ENCODE measurements at regions not wholly inside any gene's neighbourhood (a gene's known extent, or its start where the extent isn't known, plus 50 kb on each side); places are given as distances from the start of the nearest gene placed in this dataset.

GRCh38 chr2:2694746-2695145, 363.7 kb upstream of the MYT1L start:
- DNase-seq (ENCODE audit: low read depth): no peak

GRCh38 chr2:2692599-2693389, 361.7 kb upstream of the MYT1L start:
- no peak for DNase-seq (ENCODE audit: low read depth)

GRCh38 chr2:2691419-2691818, 360.3 kb upstream of the MYT1L start:
- no peak for DNase-seq (ENCODE audit: low read depth)

GRCh38 chr2:2690985-2691384, 359.9 kb upstream of the MYT1L start:
- no peak for DNase-seq (ENCODE audit: low read depth)

- DNase-seq (ENCODE audit: low read depth): no peak
Observed at GRCh38 chr2:2689306-2689705, 358.2 kb upstream of the MYT1L start.

GRCh38 chr2:2688254-2688653, 357.2 kb upstream of the MYT1L start:
- DNase-seq (ENCODE audit: low read depth): no peak

- no peak for DNase-seq (ENCODE audit: low read depth)
Observed at GRCh38 chr2:2687745-2688144, 356.7 kb upstream of the MYT1L start.

- DNase-seq (ENCODE audit: low read depth): no peak
Observed at GRCh38 chr2:2686222-2686621, 355.1 kb upstream of the MYT1L start.

GRCh38 chr2:2683606-2684224, 352.6 kb upstream of the MYT1L start:
- no peak for DNase-seq (ENCODE audit: low read depth)

GRCh38 chr2:2682700-2683342, 351.7 kb upstream of the MYT1L start:
- no peak for DNase-seq (ENCODE audit: low read depth)

GRCh38 chr2:2681711-2682251, 350.7 kb upstream of the MYT1L start:
- no peak for DNase-seq (ENCODE audit: low read depth)

GRCh38 chr2:2681085-2681484, 350.0 kb upstream of the MYT1L start:
- no peak for DNase-seq (ENCODE audit: low read depth)

- no peak for DNase-seq (ENCODE audit: low read depth)
Observed at GRCh38 chr2:2674831-2675230, 343.8 kb upstream of the MYT1L start.

- DNase-seq (ENCODE audit: low read depth): no peak
Observed at GRCh38 chr2:2673406-2673805, 342.3 kb upstream of the MYT1L start.

GRCh38 chr2:2672249-2672648, 341.2 kb upstream of the MYT1L start:
- DNase-seq (ENCODE audit: low read depth): no peak

- no peak for DNase-seq (ENCODE audit: low read depth)
Observed at GRCh38 chr2:2671826-2672225, 340.8 kb upstream of the MYT1L start.

GRCh38 chr2:2669316-2669715, 338.2 kb upstream of the MYT1L start:
- no peak for DNase-seq (ENCODE audit: low read depth)

- no peak for DNase-seq (ENCODE audit: low read depth)
Observed at GRCh38 chr2:2668681-2669265, 337.7 kb upstream of the MYT1L start.

GRCh38 chr2:2667690-2668089, 336.6 kb upstream of the MYT1L start:
- DNase-seq (ENCODE audit: low read depth): no peak

GRCh38 chr2:2665834-2666133, 334.7 kb upstream of the MYT1L start:
- DNase-seq (ENCODE audit: low read depth): no peak

- DNase-seq (ENCODE audit: low read depth): no peak
Observed at GRCh38 chr2:2664989-2665833, 334.1 kb upstream of the MYT1L start.
